Stimulated activated CD8-positive, alpha-beta memory T cell treated with anti-CD3 and anti-CD28 coated beads, Interleukin-7, amount 100 ng/mL, for 1 hour (primary cell): ENCODE measurements at regions not wholly inside any gene's neighbourhood (a gene's known extent, or its start where the extent isn't known, plus 50 kb on each side); places are given as distances from the start of the nearest gene placed in this dataset.
"Not testable (repeated sequence)": the region's sequence is repeated elsewhere in the genome, so short reads cannot be mapped to it uniquely, and the experiment has no call there.

Experiments
- DNase-seq, 2 donors: peaks; one replicate each; pipeline ENCODE4 v3.0.0-alpha.2; 2020; ENCODE audit warnings: low read depth in 2 of 2

DNA sequence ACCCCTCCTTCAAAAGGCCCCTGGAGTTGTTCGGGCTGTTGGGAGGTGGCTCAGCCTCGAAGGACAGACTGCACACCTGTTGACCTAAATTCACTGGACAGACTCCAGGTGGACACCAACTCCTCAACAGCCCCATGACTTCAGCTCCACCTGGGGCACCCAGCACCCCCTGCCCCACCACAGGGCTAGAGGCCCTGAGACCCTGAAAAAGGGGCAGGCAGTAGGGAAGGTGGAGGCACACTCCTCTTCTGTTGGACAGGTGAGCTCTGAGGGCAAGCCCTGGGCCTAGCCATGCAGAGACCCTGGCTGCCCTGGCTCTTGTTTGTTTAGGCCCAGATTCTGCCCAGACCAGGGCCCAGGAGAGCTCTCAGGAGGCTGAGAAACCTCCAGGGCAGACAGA is 409.7 kb upstream of the CAMK1G start:
- not testable (repeated sequence) for DNase-seq

DNA sequence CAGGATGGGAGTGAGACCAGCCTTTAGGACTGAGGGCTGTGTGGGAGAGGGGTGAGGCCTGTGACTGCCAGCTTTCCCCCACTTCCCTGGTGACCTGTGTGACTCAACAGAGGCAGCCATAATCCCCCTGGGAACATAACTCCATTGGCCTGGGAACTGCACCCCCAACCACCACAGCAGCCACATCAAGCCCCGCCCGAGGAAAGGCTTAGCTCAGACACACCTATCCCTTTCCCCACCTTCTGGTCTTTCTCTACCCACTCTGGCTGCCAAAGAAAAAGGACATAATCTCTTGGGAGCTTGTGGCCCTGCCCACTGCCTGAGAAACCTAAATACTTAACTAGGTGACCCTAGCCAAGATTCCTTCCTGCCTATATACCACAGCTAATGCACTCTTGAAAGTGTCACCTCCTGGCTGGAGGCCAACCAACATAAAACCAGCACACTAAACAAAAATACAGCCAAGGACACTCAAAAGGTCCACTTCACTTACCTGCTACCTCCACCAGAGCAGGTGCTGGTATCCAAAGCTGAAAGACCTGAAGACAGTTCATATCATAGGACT is 406.6 kb upstream of the CAMK1G start:
- no peak for DNase-seq

DNA sequence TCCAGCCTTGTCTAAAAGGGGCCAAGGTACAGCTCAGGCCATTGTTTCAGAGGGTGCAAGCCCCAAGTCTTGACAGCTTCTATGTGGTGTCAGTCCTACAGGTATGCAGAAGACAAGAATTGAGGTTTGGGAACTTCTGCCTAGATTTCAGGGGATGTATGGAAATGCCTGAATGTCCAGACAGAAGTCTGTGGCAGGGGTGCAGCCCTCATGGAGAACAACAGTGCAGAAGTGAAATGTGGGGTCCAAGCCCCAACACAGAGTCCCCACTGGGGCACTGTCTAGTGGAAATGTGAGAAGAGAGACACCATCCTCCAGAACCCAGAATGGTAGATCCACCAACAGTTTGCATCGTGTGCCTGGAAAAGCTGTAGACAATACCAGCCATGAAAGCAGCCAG is 400.3 kb upstream of the CAMK1G start:
- no peak for DNase-seq

DNA sequence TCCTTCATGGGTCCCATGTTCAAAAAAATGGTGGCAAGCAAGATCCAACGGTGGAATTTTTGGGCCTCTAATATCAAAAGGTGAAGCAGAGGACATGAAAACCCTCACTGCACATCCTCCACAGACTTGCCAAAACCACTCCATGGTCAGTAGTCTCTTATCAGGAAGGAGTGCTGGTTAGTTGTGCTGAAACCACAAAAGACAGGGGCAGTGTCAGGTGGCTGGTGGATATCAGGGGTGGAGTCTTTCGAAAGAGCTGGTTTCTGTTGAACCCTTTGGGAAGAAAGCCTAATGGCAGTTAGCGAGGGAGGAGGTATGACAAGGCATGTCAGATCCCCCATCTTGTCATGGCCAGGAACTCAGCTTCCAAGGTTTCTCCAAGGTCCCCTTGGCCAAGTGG is 395.9 kb upstream of the CAMK1G start:
- no peak for DNase-seq

DNA sequence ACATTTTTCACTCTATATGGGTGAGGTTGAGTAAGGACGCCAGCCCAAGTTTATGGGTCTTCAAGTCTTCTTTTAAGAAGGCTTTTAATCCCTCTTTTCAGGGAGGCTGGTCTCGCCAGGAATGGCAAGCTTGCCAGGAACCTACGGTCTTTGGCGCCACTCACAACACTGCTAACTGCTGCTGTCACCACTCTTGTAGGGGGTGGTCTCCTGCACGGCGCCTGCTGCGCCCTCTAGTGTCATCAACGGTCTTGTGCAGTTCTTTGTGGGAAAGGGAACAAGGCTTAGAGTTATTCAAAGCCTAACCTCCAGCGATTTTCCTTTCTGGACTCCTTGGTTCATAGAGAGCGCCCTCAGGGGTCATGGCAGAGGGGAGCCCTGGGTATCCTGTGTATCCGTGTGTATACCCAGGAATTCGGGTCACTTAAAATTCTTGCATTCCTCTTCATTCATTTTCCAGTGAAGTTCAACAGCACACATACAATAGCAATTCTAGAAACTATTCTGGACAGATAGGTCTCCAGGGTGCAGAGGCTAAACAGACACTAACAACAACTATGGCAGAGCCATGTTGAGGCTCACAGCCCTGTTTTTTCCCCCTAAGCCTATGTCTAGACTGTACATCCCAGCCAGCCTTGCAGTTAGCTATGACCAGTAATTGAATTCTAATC is 392.8 kb upstream of the CAMK1G start:
- no peak for DNase-seq

DNA sequence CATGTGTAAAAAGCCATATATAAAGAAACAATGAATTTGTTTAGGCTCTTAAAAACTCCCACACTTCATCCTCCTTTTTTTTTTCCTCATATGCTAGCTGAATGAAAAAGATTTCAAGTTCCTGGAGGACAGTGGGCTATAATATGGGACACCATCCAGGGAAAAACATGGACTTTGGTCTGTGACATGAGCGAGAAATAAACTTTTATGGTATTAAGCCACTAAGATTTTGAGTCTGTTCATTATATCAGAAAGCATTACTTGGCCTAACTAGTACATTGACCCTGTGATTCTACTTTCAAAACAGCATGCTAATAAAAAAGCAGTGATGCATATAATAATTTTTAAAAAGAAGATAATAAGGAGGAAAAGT is 392.3 kb upstream of the CAMK1G start:
- DNase-seq, result no peak

DNA sequence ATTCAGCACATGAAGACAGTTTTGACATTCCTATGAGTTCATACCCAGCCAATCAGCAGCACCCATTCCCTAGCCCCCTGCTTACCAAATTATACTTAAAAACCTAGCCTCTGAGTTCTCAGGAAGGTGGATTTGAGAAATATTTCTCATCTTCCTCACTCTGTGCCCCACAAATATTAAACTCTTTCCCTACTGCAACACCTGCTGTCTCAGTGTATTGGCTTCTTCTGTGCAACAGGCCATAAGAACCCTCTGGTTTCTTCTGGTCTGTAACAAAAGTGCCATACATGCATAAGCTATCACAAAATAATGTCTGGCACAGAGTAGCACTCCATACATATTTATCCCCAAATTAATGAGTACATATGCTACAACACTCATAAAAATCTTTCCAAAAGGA is 387.4 kb upstream of the CAMK1G start:
- DNase-seq, result no peak

DNA sequence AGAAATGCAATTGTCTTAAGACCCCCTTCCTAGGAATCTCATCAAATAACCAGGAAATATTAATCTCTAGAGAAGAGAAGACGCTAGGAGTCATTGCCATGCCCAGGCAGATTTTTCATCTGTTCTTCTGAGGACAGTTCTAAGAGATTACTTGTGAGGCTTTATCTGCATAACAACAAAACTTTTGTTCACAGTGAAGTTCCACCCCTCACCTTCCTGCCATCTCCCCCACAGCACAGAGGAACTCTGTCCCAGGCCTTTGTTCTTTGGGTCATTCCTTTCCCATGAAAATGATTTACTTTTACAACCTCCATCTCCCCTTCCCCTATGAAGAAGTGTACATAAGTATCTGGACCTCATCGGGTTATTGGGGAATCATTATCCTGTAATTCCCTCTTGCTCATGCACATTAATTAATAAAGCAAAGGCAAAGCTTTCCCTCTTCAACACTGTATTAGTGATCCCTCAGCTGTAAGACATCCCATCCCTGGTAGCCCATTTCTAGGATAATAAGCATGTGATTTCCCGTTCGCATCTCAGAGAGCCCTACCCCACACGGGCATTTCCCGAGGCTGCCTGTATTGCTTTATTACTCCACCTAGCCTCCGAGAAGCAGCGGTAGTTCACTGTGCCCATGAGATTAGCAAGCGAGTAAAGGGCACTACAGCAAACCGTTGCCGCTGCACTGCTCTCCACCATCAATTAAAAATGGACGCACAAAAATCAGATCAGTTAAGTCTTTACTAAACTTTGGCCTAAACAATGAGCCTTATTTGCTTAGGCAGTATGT is 384.4 kb upstream of the CAMK1G start:
- no peak for DNase-seq

DNA sequence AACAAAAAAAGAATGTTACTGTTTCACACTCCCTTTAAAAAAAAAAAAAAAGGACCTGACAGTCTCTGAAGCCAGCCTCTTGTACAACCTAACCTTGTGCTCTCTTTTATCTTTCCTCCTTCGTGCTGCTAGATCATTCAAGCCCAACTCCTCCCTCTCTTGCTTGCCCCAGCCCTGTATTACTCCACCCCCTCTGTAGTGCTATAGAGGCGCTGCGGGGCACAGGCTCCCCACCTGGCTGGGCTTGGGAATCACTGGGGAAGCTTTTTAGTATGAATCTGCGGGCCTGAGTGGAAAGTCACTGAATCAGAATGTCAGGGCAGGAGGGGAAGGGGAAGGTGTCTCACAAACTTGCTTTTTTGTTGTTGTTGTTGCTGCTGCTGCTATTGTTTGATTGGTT is 383.7 kb upstream of the CAMK1G start:
- DNase-seq, result no peak

DNA sequence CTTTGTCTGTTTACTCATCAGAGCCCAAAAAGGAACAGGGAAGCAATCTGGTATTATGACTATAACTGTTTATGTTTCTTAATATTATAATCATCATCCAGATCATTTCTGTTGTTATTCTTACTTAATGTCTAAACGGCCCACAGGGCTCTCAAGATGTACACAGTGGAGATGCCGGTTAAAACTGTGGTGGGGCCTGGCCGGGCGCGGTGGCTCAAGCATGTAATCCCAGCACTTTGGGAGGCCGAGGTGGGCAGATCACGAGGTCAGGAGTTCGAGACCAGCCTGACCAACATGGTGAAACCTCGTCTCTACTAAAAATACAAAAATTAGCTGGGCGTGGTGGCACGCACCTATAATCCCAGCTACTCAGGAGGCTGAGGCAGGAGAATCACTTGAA is 381.2 kb upstream of the CAMK1G start:
- not testable (repeated sequence) for DNase-seq

DNA sequence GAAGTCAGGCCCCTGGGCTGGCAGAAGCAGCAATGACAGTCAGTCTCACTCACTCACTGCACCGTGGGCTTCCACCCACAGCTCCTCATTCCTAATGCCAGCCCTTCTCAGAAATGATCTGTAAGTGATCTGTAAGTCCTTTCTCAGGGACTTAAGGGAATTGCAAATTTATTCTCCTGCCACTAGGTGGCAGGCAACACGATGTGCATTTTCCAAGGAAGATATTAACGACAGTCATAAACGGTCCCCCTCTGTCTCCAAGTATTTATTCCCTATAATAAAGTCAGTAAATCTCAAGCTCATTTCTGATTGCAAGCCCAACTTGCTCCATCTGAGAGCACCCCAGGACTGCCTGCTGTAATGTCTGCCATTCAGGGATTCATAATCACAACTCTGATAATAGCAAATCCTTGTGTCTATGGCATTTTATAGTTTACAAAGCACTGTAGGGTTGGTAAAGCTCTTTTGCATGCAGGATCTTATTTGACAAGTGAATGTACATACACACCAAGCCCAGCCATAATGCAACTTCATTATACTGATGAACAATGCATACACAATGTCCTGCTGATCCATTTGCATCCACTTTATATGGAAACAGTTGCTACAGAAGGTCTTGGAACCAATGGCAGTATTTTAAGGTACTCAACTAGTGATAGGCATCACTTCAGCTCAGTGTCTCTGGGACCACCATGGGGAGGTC is 380.5 kb upstream of the CAMK1G start:
- DNase-seq, result no peak

DNA sequence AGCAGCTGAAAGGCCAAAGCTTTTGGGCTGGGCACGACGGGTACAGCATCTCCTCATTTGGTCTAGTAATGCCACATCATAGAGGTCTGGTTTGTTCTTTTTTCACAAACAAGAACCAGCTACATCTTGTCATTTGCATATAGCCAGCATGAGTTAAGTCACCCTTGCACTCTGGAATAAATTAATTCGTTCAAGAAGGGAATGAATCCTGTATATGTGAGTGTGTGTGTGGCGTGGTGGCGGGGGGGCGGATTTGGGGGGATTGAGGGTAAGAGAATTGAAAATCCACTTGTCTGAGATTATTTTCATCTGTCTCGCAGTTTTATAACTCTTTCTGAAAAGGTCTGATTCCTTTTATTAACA is 380.0 kb upstream of the CAMK1G start:
- DNase-seq, result no peak

DNA sequence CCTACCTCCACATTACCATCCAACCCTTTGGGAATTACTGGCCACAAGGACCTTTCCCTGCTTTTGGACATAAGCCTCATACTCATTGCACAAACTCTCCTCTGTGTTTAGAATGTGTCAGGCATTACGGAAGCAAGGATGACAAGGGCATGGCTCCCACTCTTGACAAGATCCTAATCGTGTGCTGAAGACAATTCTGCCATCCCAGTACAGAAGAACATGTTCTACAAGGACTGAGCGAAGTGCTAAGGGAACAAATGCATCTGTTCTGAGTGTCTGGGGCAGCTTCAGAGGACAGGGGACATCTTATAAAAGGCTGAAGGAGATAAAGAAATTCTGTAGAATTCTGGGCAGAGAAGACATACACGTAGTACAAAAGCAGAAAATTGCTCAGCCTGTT is 378.5 kb upstream of the CAMK1G start:
- DNase-seq, result no peak

DNA sequence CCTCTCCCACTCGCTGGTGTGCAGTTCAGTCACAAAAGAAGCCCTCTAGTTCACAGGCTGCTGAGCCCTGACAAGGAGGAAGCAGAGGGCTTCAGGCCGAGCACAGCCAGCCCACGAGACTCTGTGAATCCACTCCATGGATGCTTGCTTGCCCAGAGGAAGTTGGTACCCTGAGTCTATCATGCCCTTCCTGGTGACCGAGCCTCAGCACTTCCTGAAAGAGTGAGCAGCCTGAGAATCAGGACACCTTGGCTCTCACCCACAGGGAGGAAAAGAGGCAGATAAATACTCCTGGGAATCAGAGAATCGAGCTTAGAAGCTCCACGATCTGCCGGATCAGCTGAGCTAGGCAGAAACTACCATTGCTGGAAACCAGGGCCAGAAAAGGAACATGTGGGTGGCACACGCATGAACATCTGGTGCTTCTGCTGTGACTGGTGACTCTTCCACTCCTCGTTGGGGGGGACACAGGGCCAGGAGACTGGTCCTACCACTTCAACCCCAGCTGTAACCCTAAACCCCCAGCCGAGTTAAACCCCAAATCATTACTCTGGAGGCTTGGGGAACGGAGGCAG is 376.3 kb upstream of the CAMK1G start:
- DNase-seq, result no peak

DNA sequence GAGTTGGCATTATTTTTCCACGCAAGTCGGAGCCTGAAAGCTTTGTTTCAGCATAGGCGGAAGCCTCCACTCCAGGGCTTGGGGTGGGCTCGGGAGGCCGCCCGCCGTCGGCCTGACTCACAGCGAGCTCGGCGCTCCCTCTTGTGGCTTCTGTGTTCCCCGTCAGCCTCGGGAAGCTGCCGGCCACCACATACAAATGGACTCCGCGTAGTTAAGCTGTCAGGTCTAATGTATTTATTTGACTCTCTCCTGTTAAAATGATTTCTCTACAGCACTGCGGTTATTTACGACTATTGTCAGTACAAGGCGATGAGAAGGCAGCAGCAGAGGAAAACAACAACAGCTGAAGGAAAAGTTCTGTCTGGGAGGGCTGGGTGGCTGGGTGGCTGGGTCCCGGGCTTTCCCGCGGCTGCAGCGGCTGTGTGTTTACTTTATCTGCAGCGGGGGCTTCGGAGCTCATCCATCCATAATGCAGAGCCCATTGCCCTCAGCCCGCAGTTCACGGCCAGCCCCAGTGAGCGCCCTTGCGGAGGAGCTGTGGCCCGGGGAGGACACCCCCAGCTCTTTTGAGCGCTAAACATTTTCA is 375.7 kb upstream of the CAMK1G start:
- DNase-seq, result no peak

DNA sequence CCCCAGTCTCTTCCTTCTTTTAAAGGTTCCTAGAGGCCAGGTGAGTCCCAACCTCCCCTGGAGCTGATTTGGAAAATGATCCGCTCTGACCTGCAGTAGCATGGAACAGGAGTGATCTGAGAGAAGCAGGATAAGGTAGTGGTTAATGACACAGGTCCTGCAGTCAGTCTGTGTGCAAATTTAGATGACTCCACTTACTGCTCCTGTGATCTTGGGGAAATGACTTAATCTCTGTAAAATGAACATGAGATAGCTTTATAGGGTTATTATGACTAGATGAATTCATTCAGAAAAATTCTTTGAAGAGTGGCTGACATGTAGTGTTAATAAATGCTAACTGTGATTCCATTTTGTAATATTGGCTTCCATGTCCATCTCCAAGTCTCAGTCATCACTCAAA is 374.9 kb upstream of the CAMK1G start:
- DNase-seq, result no peak

DNA sequence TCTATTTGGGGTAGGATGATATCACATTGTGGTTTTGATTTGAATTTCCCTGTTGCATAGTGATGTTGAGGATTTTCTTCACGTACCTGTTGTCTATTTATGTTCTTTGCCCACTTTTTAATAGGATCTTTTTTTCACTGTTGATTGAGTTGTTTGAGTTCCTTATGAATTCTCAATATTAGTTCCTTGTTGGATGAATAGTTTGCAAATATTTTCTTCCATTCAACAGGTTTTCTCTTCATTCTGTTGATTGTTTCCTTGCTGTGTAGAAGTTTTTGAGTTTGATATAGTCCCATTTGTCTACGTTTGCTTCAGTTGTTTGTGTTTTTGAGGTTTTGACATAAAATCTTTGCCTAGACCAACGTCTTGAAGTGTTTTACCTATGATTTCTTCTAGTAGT is 369.5 kb upstream of the CAMK1G start:
- DNase-seq, result no peak

DNA sequence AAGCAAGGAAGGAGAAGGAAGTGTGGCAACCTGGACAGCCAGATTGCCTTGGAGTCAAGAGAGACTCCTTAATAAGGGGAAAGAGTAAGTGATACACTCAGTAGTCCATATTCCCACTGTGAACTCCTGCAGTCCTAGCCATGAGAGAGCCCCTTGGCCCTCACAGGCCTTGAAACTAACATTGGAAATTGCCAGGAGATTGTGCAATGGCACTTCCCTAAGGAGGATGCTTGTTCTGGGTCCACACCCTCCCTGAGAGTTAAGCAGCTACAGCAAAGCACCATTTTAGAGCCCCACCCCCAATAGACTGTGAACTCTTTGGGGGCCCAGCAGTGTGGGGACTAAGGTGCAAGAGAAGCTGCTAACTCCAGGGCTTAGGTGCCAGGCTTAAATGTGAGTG is 367.7 kb upstream of the CAMK1G start:
- no peak for DNase-seq

DNA sequence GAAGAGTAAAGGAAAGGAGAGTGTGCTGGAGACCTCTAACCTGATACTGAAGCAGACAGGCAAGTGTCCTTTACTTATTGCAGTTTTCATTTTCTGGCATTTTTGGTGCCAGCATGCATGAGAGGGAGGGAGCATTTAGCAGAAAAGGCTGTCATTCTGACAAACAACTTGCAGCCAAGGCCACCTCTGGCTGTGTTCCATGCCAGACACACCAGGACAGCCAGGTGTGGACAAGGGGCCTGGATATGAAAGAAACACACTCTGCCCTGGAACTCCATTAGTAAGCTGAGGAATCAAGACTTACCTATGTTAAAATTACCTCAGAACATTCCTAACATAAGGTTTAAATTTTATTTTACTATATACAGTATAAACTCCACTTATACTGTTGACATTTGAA is 365.4 kb upstream of the CAMK1G start:
- DNase-seq, result no peak

DNA sequence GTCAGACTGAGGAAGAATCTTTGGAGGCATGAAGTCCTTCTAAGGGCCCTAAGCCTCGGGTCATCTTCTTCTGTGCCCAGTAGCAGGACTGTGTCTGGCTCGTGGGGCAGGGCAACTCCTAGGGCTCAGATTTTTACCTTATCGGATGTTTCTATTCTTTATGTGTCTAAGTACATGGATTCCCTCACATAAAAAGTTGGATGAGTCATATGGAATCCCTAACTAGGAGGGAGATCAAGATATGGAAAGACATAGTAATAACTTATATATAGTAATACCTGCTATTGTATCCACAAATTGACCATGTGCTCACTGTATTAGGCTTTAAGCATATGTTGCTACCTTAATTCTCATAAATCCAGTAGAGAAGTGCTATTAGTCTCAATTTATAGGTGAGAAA is 364.5 kb upstream of the CAMK1G start:
- no peak for DNase-seq

DNA sequence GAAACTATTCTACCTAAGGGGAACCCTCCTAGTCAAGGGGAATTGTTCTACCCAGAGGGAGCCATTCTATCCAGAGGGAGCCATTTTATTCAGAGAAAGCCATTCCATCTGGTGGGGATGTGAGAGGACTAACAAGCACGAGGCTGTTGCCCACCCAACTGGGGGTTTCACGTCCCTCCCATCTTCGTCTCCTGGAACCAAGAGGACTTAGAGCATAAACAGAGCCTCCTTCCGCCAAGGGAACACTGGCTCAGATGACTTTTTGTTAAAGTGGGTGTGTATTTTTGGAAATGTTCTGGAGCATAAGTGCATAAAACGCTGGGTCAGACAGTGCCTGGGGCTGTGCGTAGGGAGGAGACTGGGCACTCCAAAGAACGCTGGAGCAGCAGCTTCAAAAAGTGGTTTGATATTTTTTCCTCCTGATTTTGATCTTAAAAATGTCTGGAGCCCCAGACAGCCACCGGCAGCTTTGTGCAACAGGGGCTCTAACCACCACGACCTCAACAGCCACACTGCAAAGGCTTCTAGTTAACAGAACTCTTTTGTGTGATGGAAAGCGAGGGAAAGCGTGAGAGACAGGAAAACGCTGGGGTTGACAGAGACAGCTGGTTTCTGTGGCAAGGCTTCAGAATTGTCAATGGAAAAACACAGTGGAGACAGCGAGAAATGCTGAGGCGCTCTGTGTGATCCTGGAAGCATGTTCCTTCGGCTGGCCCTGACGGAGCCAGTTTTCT is 363.6 kb upstream of the CAMK1G start:
- DNase-seq, result no peak
